Vagina (tissue), 2 donors: ENCODE measurements at regions not wholly inside any gene's neighbourhood (a gene's known extent, or its start where the extent isn't known, plus 50 kb on each side); places are given as distances from the start of the nearest gene placed in this dataset.
"Not testable (repeated sequence)": the region's sequence is repeated elsewhere in the genome, so short reads cannot be mapped to it uniquely, and the experiment has no call there.

Source experiments
- POLR2A ChIP-seq, 2 donors: fragments of 450-650 bp; IDR thresholded peaks; one replicate each; pipeline ENCODE4 v1.6.1; 2017; ENCODE audit warnings: antibody characterized with exemption in 2 of 2, mild to moderate bottlenecking in 2 of 2, moderate library complexity in 2 of 2
- TF ChIP-seq, protein P1 (sequence below), 3 experiments: fragments of 450-650 bp in 2 of 3; fragments of 200-600 bp in 1 of 3; sonication (generic) in 1 of 3; IDR thresholded peaks; one replicate each; pipeline ENCODE4 v1.5.1; 2017 to 2019; ENCODE audit warnings: antibody characterized with exemption in 3 of 3, mild to moderate bottlenecking in 2 of 3, moderate library complexity in 2 of 3

DNA sequence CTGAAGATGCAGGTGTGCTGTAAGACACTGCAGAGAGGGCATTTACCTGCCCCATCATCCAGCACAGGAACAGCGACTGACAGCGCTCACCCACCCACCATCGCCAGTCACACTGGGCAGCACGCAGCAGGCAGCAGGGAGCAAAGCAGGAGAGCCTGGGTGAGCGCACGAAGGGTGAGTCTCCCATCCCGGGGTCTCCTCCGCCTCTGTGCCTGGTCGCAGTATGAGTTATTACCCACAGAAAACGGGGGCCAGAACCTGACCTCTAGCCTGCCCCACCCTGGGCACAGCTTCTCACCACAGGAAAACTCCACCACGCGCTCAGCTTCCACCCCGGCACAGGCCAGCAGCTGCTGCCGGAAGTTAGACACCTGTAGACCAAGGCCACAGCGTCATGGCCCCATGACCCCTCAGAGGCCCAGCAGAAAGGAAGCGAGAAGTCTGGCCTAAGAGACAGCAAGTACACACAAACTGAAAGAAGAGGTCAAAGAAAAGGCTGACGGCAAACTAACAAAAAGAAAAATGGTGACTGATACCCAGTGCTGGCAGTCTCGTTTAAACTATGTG is 186.1 kb downstream of the KLRB1 start:
- TF ChIP-seq, protein P1, sequence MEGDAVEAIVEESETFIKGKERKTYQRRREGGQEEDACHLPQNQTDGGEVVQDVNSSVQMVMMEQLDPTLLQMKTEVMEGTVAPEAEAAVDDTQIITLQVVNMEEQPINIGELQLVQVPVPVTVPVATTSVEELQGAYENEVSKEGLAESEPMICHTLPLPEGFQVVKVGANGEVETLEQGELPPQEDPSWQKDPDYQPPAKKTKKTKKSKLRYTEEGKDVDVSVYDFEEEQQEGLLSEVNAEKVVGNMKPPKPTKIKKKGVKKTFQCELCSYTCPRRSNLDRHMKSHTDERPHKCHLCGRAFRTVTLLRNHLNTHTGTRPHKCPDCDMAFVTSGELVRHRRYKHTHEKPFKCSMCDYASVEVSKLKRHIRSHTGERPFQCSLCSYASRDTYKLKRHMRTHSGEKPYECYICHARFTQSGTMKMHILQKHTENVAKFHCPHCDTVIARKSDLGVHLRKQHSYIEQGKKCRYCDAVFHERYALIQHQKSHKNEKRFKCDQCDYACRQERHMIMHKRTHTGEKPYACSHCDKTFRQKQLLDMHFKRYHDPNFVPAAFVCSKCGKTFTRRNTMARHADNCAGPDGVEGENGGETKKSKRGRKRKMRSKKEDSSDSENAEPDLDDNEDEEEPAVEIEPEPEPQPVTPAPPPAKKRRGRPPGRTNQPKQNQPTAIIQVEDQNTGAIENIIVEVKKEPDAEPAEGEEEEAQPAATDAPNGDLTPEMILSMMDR (IDR thresholded peaks at IDR 0.05) = not testable (repeated sequence)
- not testable (repeated sequence) for TF ChIP-seq POLR2A (IDR thresholded peaks at IDR 0.05)
